ENCODE measurements at regions not wholly inside any gene's neighbourhood (a gene's known extent, or its start where the extent isn't known, plus 50 kb on each side); places are given as distances from the start of the nearest gene placed in this dataset.

- WGBS, 2 experiments (ENCODE audit: insufficient coverage in 1 of 2, insufficient read length in 1 of 2), result 86 to 89% methylated on average over 2 to 6 of the region's 6 CpGs
- Mint-ChIP-seq H3K4me1 (peaks cover 33% of the 10 kb centered on the region), H3K9me3 (no peaks in the 10 kb centered on the region), H3K36me3 (ENCODE audit: low read depth) (no peaks in the 10 kb centered on the region), H3K27me3 (ENCODE audit: insufficient read depth) (no peaks in the 10 kb centered on the region), H3K27ac (no peak overlapping the region), H3K4me3 (no peak overlapping the region)
- TF ChIP-seq CTCF (conservative IDR thresholded peaks at IDR 0.05), result no peak
- no peak overlapping the region for H3K4me3 ChIP-seq (ENCODE audit: low read length)
- H3K27ac ChIP-seq (ENCODE audit: low read depth, low read length), result no peak overlapping the region
- no peaks in the 10 kb centered on the region for H3K27me3 ChIP-seq (ENCODE audit: control insufficient read depth, insufficient read depth, low read length, poor library complexity, severe bottlenecking)
- H3K9ac ChIP-seq (ENCODE audit: extremely low read depth, low read length, poor library complexity, severe bottlenecking), result no peak overlapping the region
- no peaks in the 10 kb centered on the region for H3K9me3 ChIP-seq (ENCODE audit: control insufficient read depth, low read length)
- DNase-seq, result no peak
- H3K4me1 ChIP-seq (ENCODE audit: control insufficient read depth, insufficient read depth, low read length), result no peaks in the 10 kb centered on the region
- no peaks in the 10 kb centered on the region for H3K36me3 ChIP-seq (ENCODE audit: control insufficient read depth, insufficient read depth, low read length)
Measured at GRCh38 chr1:81408419-81408818, 392.3 kb upstream of the ADGRL2 start.

- no peak for DNase-seq
- Mint-ChIP-seq H3K4me1 (peaks cover 28% of the 10 kb centered on the region), H3K36me3 (ENCODE audit: low read depth) (no peaks in the 10 kb centered on the region), H3K27ac (no peak overlapping the region), H3K9me3 (no peaks in the 10 kb centered on the region), H3K27me3 (ENCODE audit: insufficient read depth) (no peaks in the 10 kb centered on the region), H3K4me3 (no peak overlapping the region)
- H3K27me3 ChIP-seq (ENCODE audit: control insufficient read depth, insufficient read depth, low read length, poor library complexity, severe bottlenecking), result no peaks in the 10 kb centered on the region
- H3K9ac ChIP-seq (ENCODE audit: extremely low read depth, low read length, poor library complexity, severe bottlenecking), result no peak overlapping the region
- H3K9me3 ChIP-seq (ENCODE audit: control insufficient read depth, low read length), result no peaks in the 10 kb centered on the region
- H3K27ac ChIP-seq (ENCODE audit: low read depth, low read length), result peak overlapping the region; percentile 47
- no peaks in the 10 kb centered on the region for H3K36me3 ChIP-seq (ENCODE audit: control insufficient read depth, insufficient read depth, low read length)
- 83 to 91% methylated on average over 2 to 5 of the region's 5 CpGs for WGBS, 2 experiments (ENCODE audit: insufficient coverage in 1 of 2, insufficient read length in 1 of 2)
- no peak overlapping the region for H3K4me3 ChIP-seq (ENCODE audit: low read length)
- TF ChIP-seq CTCF (conservative IDR thresholded peaks at IDR 0.05), result no peak
- no peaks in the 10 kb centered on the region for H3K4me1 ChIP-seq (ENCODE audit: control insufficient read depth, insufficient read depth, low read length)
Measured at GRCh38 chr1:81407000-81407821, 393.5 kb upstream of the ADGRL2 start.

GRCh38 chr1:81406292-81406999 lies 394.3 kb upstream of the ADGRL2 start:
- no peaks in the 10 kb centered on the region for H3K36me3 ChIP-seq (ENCODE audit: control insufficient read depth, insufficient read depth, low read length)
- Mint-ChIP-seq H3K36me3 (ENCODE audit: low read depth) (no peaks in the 10 kb centered on the region), H3K27me3 (ENCODE audit: insufficient read depth) (no peaks in the 10 kb centered on the region), H3K9me3 (no peaks in the 10 kb centered on the region), H3K4me1 (peaks cover 28% of the 10 kb centered on the region), H3K4me3 (no peak overlapping the region), H3K27ac (no peak overlapping the region)
- no peaks in the 10 kb centered on the region for H3K4me1 ChIP-seq (ENCODE audit: control insufficient read depth, insufficient read depth, low read length)
- H3K9me3 ChIP-seq (ENCODE audit: control insufficient read depth, low read length), result no peaks in the 10 kb centered on the region
- TF ChIP-seq CTCF (conservative IDR thresholded peaks at IDR 0.05), result no peak
- H3K27ac ChIP-seq (ENCODE audit: low read depth, low read length), result no peak overlapping the region
- WGBS, 2 experiments (ENCODE audit: insufficient coverage in 1 of 2, insufficient read length in 1 of 2), result 82 to 95% methylated on average over 5 to 8 of the region's 8 CpGs
- H3K4me3 ChIP-seq (ENCODE audit: low read length), result no peak overlapping the region
- H3K9ac ChIP-seq (ENCODE audit: extremely low read depth, low read length, poor library complexity, severe bottlenecking), result no peak overlapping the region
- DNase-seq, result no peak
- H3K27me3 ChIP-seq (ENCODE audit: control insufficient read depth, insufficient read depth, low read length, poor library complexity, severe bottlenecking), result no peaks in the 10 kb centered on the region

Measured in endodermal cell (in vitro differentiated cells).